H1 (cell line): ENCODE measurements at regions not wholly inside any gene's neighbourhood (a gene's known extent, or its start where the extent isn't known, plus 50 kb on each side); places are given as distances from the start of the nearest gene placed in this dataset.

Source experiments
- CTCF ChIA-PET: fragments of 300-600 bp; sonication (Branson Sonifier 250); formaldehyde crosslinking; loops from one replicate; lab custom pipeline; 2021; ENCODE audit not compliant: partially characterized antibody; lab: Charles Lee
- POLR2A ChIA-PET: fragments of 300-600 bp; sonication (Branson Sonifier 250); formaldehyde crosslinking; loops from one replicate; lab custom pipeline; 2021; ENCODE audit warnings: inconsistent platforms; ENCODE audit not compliant: partially characterized antibody; lab: Charles Lee
- DNase-seq, 2 experiments: peaks; one replicate each; pipeline versions ENCODE4 v3.0.0 to v3.0.0-alpha.2; 2010 to 2022; ENCODE audit warnings: low spot score in 2 of 2, low read depth in 1 of 2, mixed read lengths in 1 of 2
- FAIRE-seq: peaks from 2 replicates; lab custom pipeline; 2011; peaks lifted over from hg19 to GRCh38; lab: Jason Lieb, UNC
- H2AFZ ChIP-seq: 2 replicates; pipeline ENCODE4 v1.8.1; 2012; ENCODE audit warnings: low read length, inconsistent platforms
- H2AK5ac ChIP-seq: 2 replicates; pipeline ENCODE4 v1.6.1; 2013; ENCODE audit warnings: low read depth, low read length
- H2BK120ac ChIP-seq: replicated peaks from 2 replicates; pipeline ENCODE3; 2013; ENCODE audit warnings: low read depth, low read length, inconsistent platforms
- H2BK12ac ChIP-seq: 2 replicates; pipeline ENCODE4 v1.6.1; 2013; ENCODE audit warnings: low read depth, low read length
- H2BK15ac ChIP-seq: 2 replicates; pipeline ENCODE4 v1.6.1; 2013; ENCODE audit warnings: low read length
- H2BK20ac ChIP-seq: 2 replicates; pipeline ENCODE4 v1.6.1; 2013; ENCODE audit warnings: low read length
- H2BK5ac ChIP-seq: 2 replicates; pipeline ENCODE4 v1.6.1; 2013; ENCODE audit warnings: low read depth, low read length
- H3K14ac ChIP-seq: 2 replicates; pipeline ENCODE4 v1.6.1; 2013; ENCODE audit warnings: inconsistent platforms; ENCODE audit not compliant: insufficient read length
- H3K18ac ChIP-seq: 2 replicates; pipeline ENCODE4 v1.6.1; 2013; ENCODE audit warnings: low read length; ENCODE audit errors: extremely low read depth
- H3K23ac ChIP-seq: 2 replicates; pipeline ENCODE4 v1.6.1; 2013; ENCODE audit warnings: inconsistent platforms; ENCODE audit not compliant: insufficient read length
- H3K23me2 ChIP-seq: 2 replicates; pipeline ENCODE4 v1.6.1; 2013; ENCODE audit warnings: low read depth, low read length
- H3K27ac ChIP-seq: 2 replicates; pipeline ENCODE4 v1.6.1; 2011; ENCODE audit warnings: low read depth, low read length, inconsistent platforms
- H3K27me3 ChIP-seq, 4 experiments: replicated peaks in 1 of 4; 1 replicate in 1 of 4; 2 replicates in 3 of 4; pipeline versions ENCODE4 v1.6.1 to v1.8.1; 2011 to 2013; ENCODE audit warnings: low read length in 3 of 4, mild to moderate bottlenecking in 3 of 4, inconsistent platforms in 2 of 4, mixed read lengths in 2 of 4, moderate library complexity in 1 of 4; ENCODE audit not compliant: control insufficient read depth in 3 of 4, insufficient read depth in 3 of 4; ENCODE audit errors: extremely low read depth in 1 of 4
- H3K36me3 ChIP-seq, 4 experiments: 2 replicates each; pipeline versions ENCODE4 v1.6.1 to v1.8.1; 2011 to 2013; ENCODE audit warnings: mild to moderate bottlenecking in 4 of 4, low read length in 3 of 4, moderate library complexity in 2 of 4, control low read depth in 1 of 4, inconsistent platforms in 1 of 4; ENCODE audit not compliant: insufficient read depth in 4 of 4, control insufficient read depth in 2 of 4
- H3K4ac ChIP-seq: replicated peaks from 2 replicates; pipeline ENCODE3; 2013; ENCODE audit warnings: low read length, low read depth, mixed read lengths, inconsistent platforms; ENCODE audit not compliant: insufficient read length
- H3K4me1 ChIP-seq, 4 experiments: replicated peaks in 1 of 4; 1 replicate in 1 of 4; 2 replicates in 3 of 4; pipeline versions ENCODE4 v1.6.1 to v1.8.1; 2011 to 2013; ENCODE audit warnings: low read length in 3 of 4, inconsistent platforms in 2 of 4, mixed read lengths in 1 of 4; ENCODE audit not compliant: insufficient read depth in 4 of 4, control insufficient read depth in 3 of 4
- H3K4me2 ChIP-seq, 2 experiments: 2 replicates each; pipeline versions ENCODE4 v1.6.1 to v1.8.1; 2011 to 2013; ENCODE audit warnings: low read depth in 2 of 2, low read length in 2 of 2, control low read depth in 1 of 2, inconsistent platforms in 1 of 2, mild to moderate bottlenecking in 1 of 2; ENCODE audit not compliant: insufficient read depth in 1 of 2
- H3K4me3 ChIP-seq, 4 experiments: fragments of 200-600, 300-600 bp in 1 of 4; sonication (generic), shearing (Covaris generic), sonication (Bioruptor Twin) in 1 of 4; 2 replicates each; pipeline versions ENCODE4 v1.5.1 to v1.8.1; 2011 to 2016; ENCODE audit warnings: low read length in 4 of 4, low read depth in 3 of 4, control low read depth in 2 of 4, inconsistent platforms in 2 of 4, mild to moderate bottlenecking in 2 of 4, mixed read lengths in 1 of 4, moderate library complexity in 1 of 4; ENCODE audit not compliant: insufficient read depth in 2 of 4; ENCODE audit errors: extremely low read depth in 1 of 4
- H3K56ac ChIP-seq: replicated peaks from 2 replicates; pipeline ENCODE3; 2013; ENCODE audit warnings: low read depth, mild to moderate bottlenecking, mixed read lengths, low read length, inconsistent platforms; ENCODE audit not compliant: insufficient read length
- H3K79me1 ChIP-seq: 2 replicates; pipeline ENCODE4 v1.6.1; 2013; ENCODE audit warnings: low read depth, low read length, control low read depth
- H3K79me2 ChIP-seq, 2 experiments: 2 replicates each; pipeline versions ENCODE4 v1.6.1 to v1.8.1; 2012 to 2013; ENCODE audit warnings: low read length in 2 of 2, mild to moderate bottlenecking in 2 of 2, inconsistent platforms in 1 of 2; ENCODE audit not compliant: insufficient read depth in 2 of 2, control insufficient read depth in 1 of 2
- H3K9ac ChIP-seq, 4 experiments: replicated peaks in 1 of 4; 1 replicate in 1 of 4; 2 replicates in 3 of 4; pipeline versions ENCODE4 v1.6.1 to v1.8.1; 2011 to 2013; ENCODE audit warnings: low read depth in 3 of 4, low read length in 3 of 4, control low read depth in 2 of 4, mild to moderate bottlenecking in 2 of 4, moderate library complexity in 2 of 4, inconsistent platforms in 1 of 4; ENCODE audit errors: extremely low read depth in 1 of 4
- H3K9me3 ChIP-seq, 2 experiments: 2 replicates each; pipeline versions ENCODE4 v1.6.1 to v1.8.1; 2012 to 2013; ENCODE audit warnings: mild to moderate bottlenecking in 2 of 2, moderate library complexity in 2 of 2, control low read depth in 1 of 2, inconsistent platforms in 1 of 2, low read depth in 1 of 2, low read length in 1 of 2, mixed read lengths in 1 of 2; ENCODE audit not compliant: insufficient read depth in 2 of 2
- H4K20me1 ChIP-seq, 2 experiments: replicated peaks in 1 of 2; 2 replicates each; pipeline versions ENCODE3 to v1.8.1; 2011 to 2013; ENCODE audit warnings: inconsistent platforms in 2 of 2, low read length in 2 of 2, mild to moderate bottlenecking in 1 of 2; ENCODE audit not compliant: insufficient read depth in 2 of 2, control insufficient read depth in 1 of 2
- H4K5ac ChIP-seq: 2 replicates; pipeline ENCODE4 v1.6.1; 2013; ENCODE audit warnings: low read length, low read depth, mixed read lengths, inconsistent platforms; ENCODE audit not compliant: insufficient read length
- H4K8ac ChIP-seq: 2 replicates; pipeline ENCODE4 v1.8.0; 2013; ENCODE audit warnings: mild to moderate bottlenecking, moderate library complexity, low read length, inconsistent platforms; ENCODE audit not compliant: insufficient read depth; ENCODE audit errors: extremely low read depth
- H4K91ac ChIP-seq: replicated peaks from 2 replicates; pipeline ENCODE3; 2013; ENCODE audit warnings: low read length, mixed read lengths, inconsistent platforms; ENCODE audit not compliant: insufficient read length
- CBX5 ChIP-seq: fragments of 300-800, 300-1000 bp; sonication (generic); IDR thresholded peaks from 2 replicates; pipeline ENCODE4 v1.7.1; 2016; ENCODE audit warnings: antibody characterized with exemption, low read length, low read depth
- CTCF ChIP-seq, 3 experiments: IDR thresholded peaks; 1 replicate in 2 of 3; 2 replicates in 1 of 3; pipeline versions ENCODE4 v1.5.1 to v1.6.1; 2011; ENCODE audit warnings: low read length in 3 of 3, mild to moderate bottlenecking in 3 of 3, inconsistent platforms in 2 of 3, low read depth in 1 of 3, moderate library complexity in 1 of 3; ENCODE audit not compliant: insufficient read depth in 1 of 3; ENCODE audit errors: control extremely low read depth in 1 of 3
- GTF2F1 ChIP-seq: IDR thresholded peaks from 2 replicates; pipeline ENCODE4 v1.6.1; 2012; ENCODE audit warnings: low read depth, low read length, improper control_type of control experiment, borderline replicate concordance
- KDM5A ChIP-seq: fragments of 200-600 bp; IDR thresholded peaks from 2 replicates; pipeline ENCODE4 v1.7.1; 2012; ENCODE audit warnings: mild to moderate bottlenecking, low read length, inconsistent platforms, mixed read lengths
- NRF1 ChIP-seq: IDR thresholded peaks from 2 replicates; pipeline ENCODE4 v1.6.1; 2011; ENCODE audit warnings: mild to moderate bottlenecking, low read depth, low read length, improper control_type of control experiment
- POLR2A ChIP-seq, 2 experiments: IDR thresholded peaks; 1 replicate in 1 of 2; 2 replicates in 1 of 2; pipeline ENCODE4 v1.6.1; 2011; ENCODE audit warnings: low read depth in 2 of 2, low read length in 2 of 2, mild to moderate bottlenecking in 2 of 2; ENCODE audit errors: control extremely low read depth in 1 of 2
- POLR2AphosphoS5 ChIP-seq: IDR thresholded peaks from 2 replicates; pipeline ENCODE4 v1.6.1; 2011; ENCODE audit warnings: low read depth, low read length
- RBBP5 ChIP-seq: IDR thresholded peaks from 2 replicates; pipeline ENCODE4 v1.7.1; 2012; ENCODE audit warnings: low read depth, mild to moderate bottlenecking, inconsistent platforms, low read length, moderate library complexity, borderline replicate concordance
- SIX5 ChIP-seq: IDR thresholded peaks from 2 replicates; pipeline ENCODE4 v1.6.1; 2011; ENCODE audit warnings: mild to moderate bottlenecking, low read depth, low read length
- TAF1 ChIP-seq: IDR thresholded peaks from 2 replicates; pipeline ENCODE4 v1.6.1; 2011; ENCODE audit warnings: mild to moderate bottlenecking, low read depth, low read length
- TEAD4 ChIP-seq: IDR thresholded peaks from 2 replicates; pipeline ENCODE4 v1.6.1; 2012; ENCODE audit warnings: low read depth, low read length, inconsistent platforms, mixed read lengths
- WGBS, 2 experiments: shearing (Covaris generic) in 1 of 2; methylation state at CpG; one replicate each; pipeline versions ENCODE4 v1.1.6 to v1.1.7; 2013 to 2015; ENCODE audit warnings: low lambda C conversion rate in 2 of 2, mixed read lengths in 2 of 2, inconsistent platforms in 1 of 2, low coverage in 1 of 2, missing lambda C conversion rate in 1 of 2; ENCODE audit not compliant: insufficient replicate concordance in 2 of 2, insufficient coverage in 1 of 2, insufficient read length in 1 of 2; ENCODE audit errors: extremely low coverage in 1 of 2, missing lambda C conversion rate in 1 of 2; 5-methylcytosine and 5-hydroxymethylcytosine counted together

DNA sequence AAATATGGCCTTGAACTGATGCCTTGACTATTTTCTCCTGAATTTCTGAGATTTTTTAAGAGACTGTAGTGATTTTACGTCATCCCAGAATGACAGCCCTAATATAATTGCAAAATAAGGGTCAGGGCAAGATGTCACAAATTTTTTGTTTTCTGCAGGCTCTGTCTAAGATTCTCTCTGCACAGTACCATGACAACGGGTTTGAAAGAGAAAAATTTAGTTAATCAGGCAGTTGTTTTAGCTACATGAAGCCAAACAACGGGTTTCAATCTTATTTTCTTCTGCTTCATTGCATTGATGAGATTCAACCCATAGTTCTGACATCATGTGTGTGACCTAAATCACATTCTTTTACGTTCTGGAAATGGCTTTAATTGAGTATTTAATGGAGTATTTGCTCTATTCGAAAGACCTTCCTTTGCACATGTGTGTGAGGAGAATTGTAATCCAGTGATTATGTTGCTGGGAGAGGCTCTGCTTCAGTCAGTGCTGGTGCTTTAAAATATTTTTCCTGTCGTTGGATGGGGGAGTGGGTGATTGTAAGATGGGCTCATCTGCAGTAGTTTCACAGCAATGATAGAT is 118.0 kb upstream of the RHOBTB1 start:
- no peak overlapping the region for H3K23ac ChIP-seq
- H3K36me3 ChIP-seq: no peaks in the 10 kb centered on the region
- POLR2A ChIA-PET: no interaction called here
- no peak overlapping the region for H2AK5ac ChIP-seq
- no peaks in the 10 kb centered on the region for H4K20me1 ChIP-seq
- H2BK12ac ChIP-seq: no peak overlapping the region
- no peak overlapping the region for H4K5ac ChIP-seq
- TF ChIP-seq POLR2AphosphoS5 (no peak), CBX5 (no peak), TEAD4 (no peak), POLR2A (IDR thresholded peaks at IDR 0.05; ENCODE audit: control extremely low read depth in 1 of 2, low read depth in 2 of 2, low read length in 2 of 2) (no peak), RBBP5 (no peak), SIX5 (no peak), CTCF (IDR thresholded peaks at IDR 0.05; ENCODE audit: control extremely low read depth in 1 of 3, insufficient read depth in 1 of 3, low read depth in 1 of 3, low read length in 3 of 3) (no peak), KDM5A (no peak), GTF2F1 (no peak), TAF1 (no peak), NRF1 (no peak)
- H3K14ac ChIP-seq: no peak overlapping the region
- no peaks in the 10 kb centered on the region for H3K4me1 ChIP-seq
- WGBS, 2 experiments: 81% methylated on average over 6 of the region's 6 CpGs; no CpG with 5 or more reads in 1 of the 2 experiments
- no peak overlapping the region for H2BK120ac ChIP-seq
- no peak overlapping the region; the same call in 1 of the 2 replicates for H2AFZ ChIP-seq
- H3K79me1 ChIP-seq: no peaks in the 10 kb centered on the region
- H2BK20ac ChIP-seq: no peak overlapping the region
- H4K91ac ChIP-seq: no peak overlapping the region
- no peak overlapping the region for H3K4me3 ChIP-seq
- H2BK5ac ChIP-seq: no peak overlapping the region
- H3K9me3 ChIP-seq: no peaks in the 10 kb centered on the region
- H4K8ac ChIP-seq: no peak overlapping the region
- no peak overlapping the region for H2BK15ac ChIP-seq
- H3K27me3 ChIP-seq: no peaks in the 10 kb centered on the region
- H3K18ac ChIP-seq: no peak overlapping the region
- CTCF ChIA-PET: interaction anchor here (2.1 kb wide), 1 partner anchor 101 kb away, joined by 4 read pairs; no protein-coding TSS in a partner anchor
- DNase-seq: no peak
- H3K4ac ChIP-seq: no peak overlapping the region
- FAIRE-seq: no peak
- H3K27ac ChIP-seq: no peak overlapping the region
- no peak overlapping the region for H3K56ac ChIP-seq
- H3K79me2 ChIP-seq: no peaks in the 10 kb centered on the region
- H3K4me2 ChIP-seq: no peak overlapping the region
- no peaks in the 10 kb centered on the region for H3K23me2 ChIP-seq
- no peak overlapping the region for H3K9ac ChIP-seq
